CD4-positive, alpha-beta T cell treated with Interleukin-15 for 1 hour (primary cell): ENCODE measurements at regions not wholly inside any gene's neighbourhood (a gene's known extent, or its start where the extent isn't known, plus 50 kb on each side); places are given as distances from the start of the nearest gene placed in this dataset.
"Not testable (repeated sequence)": the region's sequence is repeated elsewhere in the genome, so short reads cannot be mapped to it uniquely, and the experiment has no call there.

Experiments
- DNase-seq: peaks from one replicate; pipeline ENCODE4 v3.0.0-alpha.2; 2020

GRCh38 chr6:84910906-84911607 is 146.7 kb upstream of the TBX18 start:
- DNase-seq = no peak

- DNase-seq = no peak
These were observed 144.0 kb upstream of the TBX18 start for GRCh38 chr6:84908304-84908904.

GRCh38 chr6:84906514-84906913 is 142.1 kb upstream of the TBX18 start:
- no peak for DNase-seq

GRCh38 chr6:84905823-84906222 is 141.4 kb upstream of the TBX18 start:
- DNase-seq = no peak

- no peak for DNase-seq
These were observed 138.0 kb upstream of the TBX18 start for GRCh38 chr6:84902354-84902928.

GRCh38 chr6:84897988-84898594 is 133.7 kb upstream of the TBX18 start:
- DNase-seq = no peak

- DNase-seq = no peak
These were observed 132.6 kb upstream of the TBX18 start for GRCh38 chr6:84897011-84897410.

GRCh38 chr6:84892671-84893070 is 128.3 kb upstream of the TBX18 start:
- no peak for DNase-seq

- DNase-seq = no peak
These were observed 118.7 kb upstream of the TBX18 start for GRCh38 chr6:84882768-84883766.

- not testable (repeated sequence) for DNase-seq
These were observed 115.0 kb upstream of the TBX18 start for GRCh38 chr6:84879385-84879784.

GRCh38 chr6:84877515-84878210 is 113.3 kb upstream of the TBX18 start:
- DNase-seq = no peak

GRCh38 chr6:84876723-84877514 is 112.5 kb upstream of the TBX18 start:
- DNase-seq = no peak

GRCh38 chr6:84872996-84873723 is 108.8 kb upstream of the TBX18 start:
- no peak for DNase-seq

- DNase-seq = no peak
These were observed 107.5 kb upstream of the TBX18 start for GRCh38 chr6:84871925-84872324.

GRCh38 chr6:84870672-84871071 is 106.3 kb upstream of the TBX18 start:
- no peak for DNase-seq

GRCh38 chr6:84868149-84868548 is 103.8 kb upstream of the TBX18 start:
- DNase-seq = no peak

GRCh38 chr6:84867521-84867920 is 103.1 kb upstream of the TBX18 start:
- DNase-seq = no peak

GRCh38 chr6:84866715-84867114 is 102.3 kb upstream of the TBX18 start:
- DNase-seq = no peak

GRCh38 chr6:84865372-84865771 is 101.0 kb upstream of the TBX18 start:
- not testable (repeated sequence) for DNase-seq

GRCh38 chr6:84862843-84863242 is 98.4 kb upstream of the TBX18 start:
- DNase-seq = no peak

- DNase-seq = no peak
These were observed 96.5 kb upstream of the TBX18 start for GRCh38 chr6:84860920-84861319.
